NCI-H1417 treated with DMSO at 0.1 percent for 48 hours (cell line): ENCODE measurements at regions not wholly inside any gene's neighbourhood (a gene's known extent, or its start where the extent isn't known, plus 50 kb on each side); places are given as distances from the start of the nearest gene placed in this dataset.
"Not testable (repeated sequence)": the region's sequence is repeated elsewhere in the genome, so short reads cannot be mapped to it uniquely, and the experiment has no call there.

ENCODE experiments used
- DNase-seq: peaks from one replicate; lab custom pipeline; 2025; lab: John Stamatoyannopoulos, UW

DNA sequence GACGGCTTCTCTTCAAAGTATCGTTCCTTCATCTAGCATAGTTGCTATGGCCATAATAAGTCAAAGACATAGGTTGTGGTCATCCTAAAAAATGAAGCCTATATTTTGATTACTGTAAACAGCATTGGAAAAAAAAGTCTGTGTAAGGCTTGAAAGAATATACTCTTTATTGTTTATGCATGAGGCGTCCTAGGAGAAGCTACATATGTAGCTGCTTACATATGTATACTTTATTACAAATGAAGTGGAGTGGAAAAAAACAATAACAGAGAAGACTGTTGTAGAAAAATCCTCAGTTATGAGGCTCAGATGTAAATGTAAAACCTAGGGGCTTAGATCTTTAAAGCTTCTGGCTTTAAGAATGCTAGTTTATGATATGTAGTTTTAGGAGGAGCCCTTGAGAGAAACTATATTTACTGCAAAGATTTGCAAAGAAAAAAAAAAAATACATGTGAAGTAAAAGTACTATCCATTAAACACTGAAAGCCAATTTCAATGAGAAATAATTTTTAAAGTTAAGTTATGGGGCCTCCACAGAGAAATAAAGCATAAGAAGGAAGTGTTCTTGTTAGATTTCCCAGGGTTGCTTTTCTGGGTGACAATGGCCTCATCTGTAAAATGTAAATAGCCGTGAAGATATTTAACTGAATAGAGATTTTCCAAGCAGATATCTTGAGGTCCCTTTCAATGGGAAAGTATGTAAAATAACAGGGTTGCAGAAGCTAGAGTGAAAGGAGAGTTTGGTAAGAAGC lies 598.2 kb downstream of the TRIML1 start:
- DNase-seq, result no peak

DNA sequence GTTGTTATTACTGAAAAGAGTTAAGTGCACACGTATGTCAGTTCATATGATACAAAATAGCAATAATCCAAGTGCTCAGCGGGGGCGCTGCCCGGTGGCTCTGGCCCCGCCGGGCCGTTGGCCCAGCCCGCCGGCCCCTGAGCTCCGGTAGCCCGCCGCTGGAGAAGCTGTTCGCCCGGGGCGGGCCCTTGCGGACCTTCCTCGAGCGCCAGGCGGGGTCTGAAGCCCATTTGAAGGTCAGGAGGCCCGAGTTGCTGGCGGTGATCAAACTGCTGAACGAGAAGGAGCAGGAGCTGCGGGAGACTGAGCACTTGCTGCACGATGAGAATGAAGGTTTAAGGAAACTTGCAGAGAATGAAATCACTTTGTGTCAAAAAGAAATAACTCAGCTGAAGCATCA lies 599.0 kb downstream of the TRIML1 start:
- not testable (repeated sequence) for DNase-seq

DNA sequence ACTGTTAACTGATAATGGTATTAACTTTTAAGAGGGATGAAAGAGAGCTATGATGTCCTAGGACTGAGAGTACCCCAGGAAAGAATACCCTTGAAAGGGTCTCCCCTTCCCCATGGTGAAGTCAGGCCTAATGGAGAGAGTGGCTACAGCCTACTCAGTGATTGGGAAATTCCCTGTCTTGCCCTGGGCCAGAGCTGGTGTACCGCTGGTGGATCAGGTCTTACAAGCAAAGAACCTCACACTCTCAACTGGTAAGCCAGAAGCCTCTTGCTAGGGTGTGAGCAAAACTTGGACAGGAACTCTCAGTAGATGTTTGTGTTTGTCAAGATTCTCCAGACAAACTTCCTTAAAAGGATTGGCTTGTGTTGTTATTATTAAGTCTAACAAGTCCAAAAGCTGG lies 600.9 kb downstream of the TRIML1 start:
- not testable (repeated sequence) for DNase-seq

DNA sequence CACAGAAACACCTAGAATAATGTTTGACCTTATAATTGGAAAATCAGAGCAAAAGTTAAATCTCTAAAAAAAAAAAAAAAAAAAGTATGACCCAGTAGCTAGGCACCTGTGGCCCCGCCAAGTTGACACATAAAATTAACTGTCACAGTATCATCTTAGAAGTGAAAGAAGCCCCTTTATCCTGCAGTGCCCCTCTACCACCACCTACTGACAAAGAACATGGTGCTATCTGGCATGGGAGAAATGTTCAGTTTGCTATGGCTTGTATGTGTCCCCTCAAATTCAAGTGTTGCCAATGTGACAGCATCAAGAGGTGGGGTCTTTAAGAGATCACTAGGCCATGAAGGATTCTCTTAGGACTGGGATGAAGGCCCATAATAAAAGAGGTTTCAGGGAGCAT lies 601.5 kb downstream of the TRIML1 start:
- not testable (repeated sequence) for DNase-seq

DNA sequence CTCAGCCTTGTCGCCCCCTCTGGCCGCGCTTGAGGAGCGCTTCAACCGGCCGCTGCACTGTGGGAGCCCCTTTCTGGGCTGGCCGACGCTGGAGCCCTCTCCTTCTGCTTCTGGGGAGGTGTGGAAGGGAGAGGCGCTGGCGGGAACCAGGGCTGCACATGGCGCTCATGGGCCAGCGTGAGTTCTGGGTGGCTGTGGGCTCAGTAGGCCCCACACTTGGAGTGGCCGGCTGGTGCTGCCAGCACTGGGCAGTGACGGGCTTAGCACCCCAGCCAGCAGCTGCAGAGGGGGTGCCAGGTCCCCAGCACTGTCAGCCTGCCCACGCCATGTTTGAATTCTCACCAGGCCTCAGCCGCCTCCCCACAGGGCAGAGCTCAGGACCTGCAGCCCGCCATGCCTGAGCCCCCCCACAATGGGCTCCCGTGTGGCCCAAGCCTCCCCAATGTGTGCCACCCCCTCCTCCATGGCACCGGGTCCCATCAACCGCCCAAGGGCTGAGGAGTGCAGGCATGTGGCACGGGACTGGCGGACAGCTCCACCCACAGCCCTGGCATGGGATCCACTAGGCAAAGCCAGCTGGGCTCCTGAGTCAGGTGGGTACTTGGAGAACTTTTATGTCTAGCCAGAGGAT lies 615.2 kb downstream of the TRIML1 start:
- no peak for DNase-seq

DNA sequence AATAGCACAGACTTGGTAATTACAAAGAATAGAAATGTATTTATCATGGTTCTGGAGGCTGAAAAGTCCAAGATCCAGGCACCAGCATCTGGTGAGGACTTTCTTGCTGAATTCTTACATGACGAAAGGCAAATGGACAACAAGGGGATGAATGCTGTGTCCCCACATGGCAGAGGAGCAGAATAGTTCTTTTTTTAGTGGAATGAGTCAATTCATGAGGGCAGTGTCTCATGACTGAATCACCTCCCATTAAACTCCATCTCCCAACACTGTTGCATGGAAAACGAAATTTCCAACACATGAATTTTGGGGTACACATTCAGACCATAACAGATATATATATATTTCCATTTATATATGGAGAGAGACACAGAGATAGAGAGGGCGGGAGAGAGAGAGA lies 628.3 kb downstream of the TRIML1 start:
- no peak for DNase-seq

DNA sequence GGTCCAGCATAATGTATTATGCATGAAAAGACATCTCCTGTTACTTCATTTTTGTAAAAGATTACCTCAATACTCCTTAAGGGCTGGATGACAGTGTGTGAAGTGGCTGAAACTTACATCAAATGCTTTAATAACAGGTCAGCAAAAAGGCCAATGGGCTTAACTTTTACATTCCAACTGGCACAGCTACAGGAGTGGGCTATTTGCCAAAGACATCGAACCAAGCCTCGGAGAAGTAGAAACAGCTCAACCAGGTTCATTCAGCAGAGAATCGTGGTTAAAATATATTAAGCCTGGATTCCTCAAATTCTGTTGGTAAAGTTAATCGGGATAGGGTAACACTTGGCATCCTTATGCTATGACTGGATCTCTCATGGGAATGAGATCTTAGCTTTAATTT lies 639.7 kb downstream of the TRIML1 start:
- DNase-seq, result no peak

DNA sequence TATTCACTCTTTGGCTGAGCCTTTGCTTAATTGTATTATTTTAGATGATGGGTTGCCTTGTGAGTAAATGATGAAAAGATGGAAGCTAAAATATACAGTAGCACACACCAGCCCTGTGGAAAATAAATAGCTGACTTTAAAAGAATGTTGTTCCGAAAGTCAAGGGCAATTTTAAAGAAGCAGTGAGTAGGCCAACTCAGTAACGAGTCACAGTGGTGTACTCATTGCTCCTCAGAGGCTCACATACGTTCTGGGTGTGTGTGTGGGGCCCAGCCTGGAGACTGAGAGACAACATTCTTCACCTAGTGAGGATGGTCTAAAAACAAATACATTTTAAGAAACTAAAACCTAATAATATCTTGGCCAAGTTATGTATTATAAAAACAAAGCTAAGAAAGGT lies 640.3 kb downstream of the TRIML1 start:
- no peak for DNase-seq

DNA sequence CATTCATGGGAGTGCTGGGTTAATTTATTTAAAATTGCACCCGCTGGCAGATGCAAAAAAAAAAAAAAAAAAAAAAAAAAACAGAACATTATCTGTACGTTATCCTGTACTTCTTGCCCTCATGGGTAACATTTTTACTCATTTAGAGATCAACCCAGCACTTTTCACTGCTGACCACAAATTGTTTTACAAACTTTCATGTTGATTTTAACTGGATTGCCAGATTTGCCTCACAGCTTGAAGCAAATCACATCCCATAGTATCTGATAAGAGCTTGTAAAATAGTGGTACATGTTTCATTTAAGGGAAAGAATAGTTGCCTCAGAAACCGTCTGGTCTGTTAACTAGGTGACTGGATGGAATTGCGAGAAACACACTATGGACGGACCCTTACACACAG lies 640.8 kb downstream of the TRIML1 start:
- no peak for DNase-seq

DNA sequence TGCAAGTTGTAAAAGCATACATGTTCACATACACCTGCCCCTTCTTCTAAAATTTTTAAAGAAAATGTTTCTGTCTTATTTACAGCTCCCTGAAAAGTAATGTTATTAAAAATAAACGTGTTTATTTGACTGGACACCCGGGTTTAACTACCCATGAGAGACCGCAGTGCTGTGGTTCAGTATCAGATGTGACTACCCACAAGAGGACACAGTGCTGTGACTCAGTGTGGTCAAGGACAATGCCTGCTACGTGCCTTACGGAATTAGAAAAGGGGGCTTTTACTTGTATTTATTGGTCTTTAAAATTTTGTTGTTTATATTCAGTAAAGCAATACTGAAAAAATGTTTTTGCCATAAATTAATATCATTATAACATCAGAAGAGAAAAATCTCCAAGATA lies 641.4 kb downstream of the TRIML1 start:
- DNase-seq, result no peak

DNA sequence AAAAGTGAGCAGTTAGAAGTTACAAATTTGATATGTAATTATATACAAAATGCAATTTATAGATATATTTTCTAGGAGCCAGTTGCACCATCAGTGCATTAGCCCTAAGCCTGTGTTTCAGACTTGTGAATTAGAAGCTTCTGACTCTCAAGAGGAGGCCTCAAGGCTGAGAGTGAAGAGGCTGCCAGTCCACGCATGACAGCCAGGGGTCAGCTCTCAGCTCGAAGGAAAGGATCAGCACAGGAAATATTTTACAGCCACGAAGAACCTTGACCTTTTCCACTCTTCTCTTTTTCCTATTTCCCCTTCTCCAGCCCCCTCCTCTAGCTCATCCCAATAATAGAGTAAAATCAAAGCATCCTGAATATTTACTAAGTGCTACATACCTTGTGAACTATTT lies 642.4 kb downstream of the TRIML1 start:
- DNase-seq, result no peak

DNA sequence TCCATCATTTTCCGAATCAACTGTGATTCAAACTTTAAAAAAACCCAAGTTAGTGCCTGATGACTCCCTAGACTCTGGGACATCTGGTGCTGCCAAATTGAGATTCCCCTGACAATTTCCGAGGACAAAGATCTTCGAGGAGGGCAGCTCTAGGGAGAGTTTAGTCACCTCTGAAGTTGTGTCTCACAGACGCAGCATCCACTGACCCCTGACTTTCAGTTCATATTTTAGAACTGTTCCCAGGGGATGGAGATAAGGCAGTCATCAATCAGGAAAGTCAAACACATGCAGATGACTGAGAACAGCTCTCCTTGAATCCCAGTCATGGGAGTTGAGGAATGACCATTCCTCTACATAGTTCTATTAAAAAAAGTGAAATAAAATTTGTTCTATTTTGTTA lies 643.9 kb downstream of the TRIML1 start:
- DNase-seq, result no peak

DNA sequence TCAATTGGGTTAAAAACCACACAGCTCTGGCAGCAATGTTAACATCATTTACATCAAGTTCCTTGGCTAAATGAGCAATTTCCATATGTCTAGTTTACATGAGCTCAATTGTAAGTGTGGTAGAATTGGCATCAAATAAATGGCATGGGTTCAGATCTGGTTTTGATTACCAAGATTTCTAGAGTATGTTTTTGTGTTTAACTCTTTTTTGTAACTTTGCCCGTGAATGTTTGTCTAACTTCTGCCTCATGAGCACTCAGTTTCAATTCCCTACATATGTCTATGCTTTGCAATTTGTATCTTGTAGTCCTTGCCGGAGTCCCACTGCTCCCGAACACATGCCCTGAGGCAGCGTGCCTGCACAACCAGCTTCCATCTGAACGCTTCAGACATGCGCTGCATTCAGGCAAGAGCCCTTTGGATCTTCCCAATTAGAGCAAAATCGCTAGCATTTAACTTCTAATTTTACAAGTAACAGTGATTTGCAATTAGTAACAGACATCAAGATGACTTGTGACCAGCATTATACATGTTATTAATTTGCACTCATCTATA lies 644.4 kb downstream of the TRIML1 start:
- DNase-seq, result no peak

DNA sequence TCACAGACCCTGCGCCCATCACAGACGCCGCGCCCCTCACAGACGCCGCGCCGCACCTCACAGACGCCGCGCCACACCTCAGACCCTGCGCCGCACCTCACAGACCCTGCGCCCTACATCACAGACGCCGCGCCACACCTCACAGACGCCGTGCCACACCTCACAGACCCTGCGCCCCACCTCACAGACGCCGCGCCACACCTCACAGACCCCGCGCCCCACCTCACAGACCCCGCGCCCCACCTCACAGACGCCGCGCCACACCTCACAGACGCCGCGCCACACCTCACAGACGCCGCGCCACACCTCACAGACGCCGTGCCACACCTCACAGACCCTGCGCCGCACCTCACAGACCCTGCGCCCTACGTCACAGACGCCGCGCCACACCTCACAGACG lies 657.4 kb downstream of the TRIML1 start:
- DNase-seq, result not testable (repeated sequence)

DNA sequence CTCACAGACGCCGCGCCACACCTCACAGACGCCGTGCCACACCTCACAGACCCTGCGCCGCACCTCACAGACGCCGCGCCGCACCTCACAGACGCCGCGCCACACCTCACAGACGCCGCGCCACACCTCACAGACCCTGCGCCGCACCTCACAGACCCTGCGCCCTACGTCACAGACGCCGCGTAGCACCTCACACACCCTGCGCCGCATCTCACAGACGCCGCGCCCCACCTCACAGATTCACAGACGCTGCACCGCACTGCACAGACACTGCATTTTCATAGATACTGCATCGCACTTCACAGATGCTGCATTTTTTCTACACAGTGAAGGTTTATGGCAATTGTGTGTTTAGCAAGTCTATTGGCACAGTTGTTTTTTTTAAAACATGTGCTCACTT lies 657.8 kb downstream of the TRIML1 start:
- DNase-seq, result not testable (repeated sequence)

DNA sequence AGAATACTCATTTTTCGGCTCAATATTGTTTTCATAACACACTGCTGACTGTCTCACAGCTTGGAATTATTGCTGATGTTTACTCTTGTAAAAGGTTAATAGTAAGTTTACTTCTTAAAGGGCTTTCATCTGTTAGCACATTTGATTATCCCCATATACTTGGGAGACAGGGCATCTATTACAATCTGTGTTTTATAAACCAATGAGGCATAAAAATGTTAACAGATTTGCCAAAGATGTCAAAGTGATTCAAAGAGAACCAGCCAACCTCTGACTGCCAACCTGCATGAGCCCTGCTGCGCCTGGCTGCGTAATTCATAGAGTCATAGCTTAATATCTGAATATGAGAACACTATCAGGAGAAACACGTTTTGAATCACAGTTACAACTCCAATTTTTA lies 665.6 kb downstream of the TRIML1 start:
- no peak for DNase-seq

DNA sequence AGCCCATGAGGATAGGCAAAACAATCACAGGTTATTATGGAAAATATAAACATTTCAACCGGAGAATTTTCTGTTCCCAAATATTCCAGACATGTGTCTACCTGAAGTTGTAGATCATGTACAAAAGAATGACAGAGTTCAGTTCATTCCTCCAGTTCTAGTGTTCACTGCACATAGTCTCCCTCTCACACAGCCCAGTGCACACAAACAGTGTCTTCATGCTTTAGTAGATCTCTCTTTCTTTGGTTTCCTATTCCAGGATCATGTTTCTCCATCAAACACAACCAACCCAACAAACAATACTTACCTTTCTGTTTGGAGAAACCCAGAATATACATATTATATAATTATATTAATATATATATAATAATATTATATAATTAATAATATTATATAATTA lies 671.9 kb downstream of the TRIML1 start:
- no peak for DNase-seq

DNA sequence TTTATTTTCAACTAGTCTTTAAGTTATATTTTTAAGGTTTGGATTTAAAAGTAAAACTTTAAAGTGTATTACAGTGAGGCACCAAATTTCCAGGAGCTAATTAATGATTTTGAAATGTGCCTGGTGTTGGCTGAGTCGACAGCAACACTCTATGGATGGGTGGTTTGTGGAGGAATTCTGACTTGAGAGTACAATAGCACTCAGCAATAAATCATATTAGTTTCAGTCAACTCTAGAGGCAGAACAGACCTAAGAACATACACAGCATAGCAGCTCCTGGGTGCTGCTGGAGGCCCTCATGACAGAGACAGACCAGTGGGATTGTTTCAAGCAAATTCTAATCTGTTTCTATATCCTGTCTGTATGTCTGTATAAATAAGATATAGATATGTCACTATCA lies 673.4 kb downstream of the TRIML1 start:
- no peak for DNase-seq

DNA sequence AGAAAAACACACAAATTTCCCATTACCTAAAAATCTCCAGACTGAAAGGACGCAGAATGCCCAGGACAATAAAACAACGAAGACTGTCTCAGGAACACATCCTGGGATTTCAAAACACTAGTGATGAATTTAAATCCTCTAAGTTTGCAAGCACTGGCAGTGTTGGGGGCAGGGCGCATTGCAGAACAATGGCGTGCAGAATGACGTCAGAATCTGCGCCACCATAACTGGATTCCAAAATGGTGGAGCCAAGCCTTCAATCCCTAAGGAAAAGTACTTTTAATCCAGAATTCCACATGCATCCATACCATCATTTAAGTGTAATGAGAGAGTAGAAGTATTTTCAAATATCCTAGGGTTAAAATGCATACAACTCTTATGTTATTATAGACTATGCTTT lies 679.1 kb downstream of the TRIML1 start:
- DNase-seq, result no peak

DNA sequence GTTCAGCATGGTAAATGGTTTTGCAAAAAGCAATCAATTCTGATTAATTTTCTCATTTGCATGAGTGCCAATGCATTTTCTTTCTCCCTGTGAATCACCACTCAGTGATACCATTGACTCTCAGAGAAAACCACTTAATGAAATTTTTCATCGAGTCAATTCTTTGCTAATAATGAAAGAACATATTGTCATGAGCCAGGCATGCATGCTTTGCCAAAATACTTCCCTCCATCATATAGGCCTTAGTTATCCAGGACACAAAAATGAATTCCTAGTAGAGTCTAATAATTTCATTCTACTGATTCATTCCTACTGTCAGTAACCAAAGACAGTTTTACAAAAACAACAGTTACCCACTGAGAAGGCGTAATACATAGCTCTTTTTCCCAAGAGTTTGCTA lies 680.0 kb downstream of the TRIML1 start:
- DNase-seq, result no peak

DNA sequence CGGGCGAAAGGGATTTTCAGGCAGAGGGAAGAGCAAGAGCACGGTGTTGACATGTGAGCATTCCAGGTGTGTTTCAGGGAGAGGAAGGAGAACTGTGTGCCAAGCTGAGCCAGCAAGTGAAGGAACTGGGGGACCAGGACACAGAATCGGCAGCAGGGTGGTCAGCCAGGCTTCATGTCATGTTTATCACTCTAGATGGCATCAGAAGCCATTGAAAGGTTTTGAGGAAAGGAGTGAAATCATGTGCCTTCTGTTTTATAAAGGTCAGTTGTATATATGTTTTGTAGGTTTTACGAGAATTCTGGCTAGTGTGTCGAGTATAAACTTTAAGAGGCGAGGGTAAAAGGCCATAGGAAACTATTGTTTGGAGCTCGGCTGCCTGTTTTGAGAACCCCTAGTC lies 682.3 kb downstream of the TRIML1 start:
- DNase-seq, result no peak

DNA sequence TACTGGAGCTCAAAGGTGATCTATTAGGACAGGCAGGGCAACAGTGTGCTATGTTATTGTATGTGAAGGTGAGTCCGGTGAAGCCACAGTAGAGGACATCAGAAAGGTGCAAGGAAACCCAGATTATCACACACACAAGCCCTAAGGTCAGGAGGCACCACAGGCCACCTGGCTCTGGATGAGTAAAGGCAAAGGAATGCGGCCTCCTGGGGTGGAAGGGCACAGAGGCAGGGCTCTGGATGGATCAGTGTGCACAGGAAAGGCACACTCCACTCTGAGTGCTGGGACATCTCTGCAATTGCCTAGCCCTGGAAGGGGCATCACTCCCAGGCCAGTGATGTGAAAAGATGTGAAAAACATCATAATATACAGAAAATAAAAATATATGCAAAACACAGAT lies 683.5 kb downstream of the TRIML1 start:
- DNase-seq, result no peak

DNA sequence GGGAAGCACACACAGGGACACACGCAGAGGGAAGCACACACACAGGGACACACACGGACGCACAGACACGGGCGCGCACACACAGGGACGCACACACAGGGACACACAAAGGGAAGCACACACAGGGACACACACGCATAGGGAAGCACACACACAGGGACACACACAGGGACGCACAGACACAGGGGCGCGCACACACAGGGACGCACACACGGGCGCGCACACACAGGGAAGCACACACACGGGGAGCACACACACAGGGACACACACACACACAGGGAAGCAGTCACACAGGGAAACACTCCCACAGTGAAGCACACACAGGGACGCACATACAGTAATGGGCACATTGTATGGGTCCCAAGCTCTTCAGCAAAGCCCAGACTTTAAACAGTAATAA lies 685.3 kb downstream of the TRIML1 start:
- DNase-seq, result no peak

DNA sequence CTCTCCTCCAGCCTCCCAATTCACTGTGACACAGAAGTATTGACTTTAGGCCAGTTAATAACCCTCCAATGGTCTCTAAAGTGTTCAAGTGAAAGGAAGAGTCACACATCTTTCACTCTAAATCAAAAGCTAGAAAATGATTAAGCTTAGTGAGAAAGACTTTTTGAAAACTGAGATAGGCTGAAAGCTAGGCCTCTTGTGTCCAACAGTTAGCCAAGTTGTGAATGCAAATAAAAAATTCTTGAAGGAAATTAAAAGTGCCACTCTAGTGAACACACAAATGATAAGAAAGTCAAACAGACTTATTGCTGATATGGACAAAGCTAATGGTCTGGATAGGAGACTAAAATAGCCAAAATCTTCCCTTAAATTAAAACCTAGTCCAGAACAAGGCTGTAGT lies 687.2 kb downstream of the TRIML1 start:
- DNase-seq, result no peak
